Mammary epithelial cell (primary cell): ENCODE measurements at regions not wholly inside any gene's neighbourhood (a gene's known extent, or its start where the extent isn't known, plus 50 kb on each side); places are given as distances from the start of the nearest gene placed in this dataset.

Experiments used
- CTCF ChIP-seq, 2 donors: IDR thresholded peaks in 1 of 2; conservative IDR thresholded peaks in 1 of 2; 2 replicates each; pipeline ENCODE4 v1.5.1; 2011 to 2012; ENCODE audit warnings: inconsistent platforms in 2 of 2, low read length in 2 of 2, mild to moderate bottlenecking in 2 of 2, control low read depth in 1 of 2, low read depth in 1 of 2; ENCODE audit not compliant: insufficient read depth in 1 of 2; ENCODE audit errors: extremely low read depth in 1 of 2
- EZH2 ChIP-seq: IDR thresholded peaks from 2 replicates; pipeline ENCODE4 v1.6.1; 2012; ENCODE audit warnings: low read length, inconsistent platforms, borderline replicate concordance

- TF ChIP-seq CTCF (conservative IDR thresholded peaks at IDR 0.05 in 1 of 2, IDR thresholded peaks at IDR 0.05 in 1 of 2; ENCODE audit: extremely low read depth in 1 of 2, insufficient read depth in 1 of 2, low read depth in 1 of 2, low read length in 2 of 2) (no peak), EZH2 (no peak)
Observed at GRCh38 chr22:48004038-48004437, 1241.6 kb downstream of the TBC1D22A start.
